GM21528 (cell line): ENCODE measurements at regions not wholly inside any gene's neighbourhood (a gene's known extent, or its start where the extent isn't known, plus 50 kb on each side); places are given as distances from the start of the nearest gene placed in this dataset.
"Not testable (repeated sequence)": the region's sequence is repeated elsewhere in the genome, so short reads cannot be mapped to it uniquely, and the experiment has no call there.

ENCODE experiments used
- ATAC-seq: cut with Tn5 transposase; IDR thresholded peaks from one replicate; pipeline ENCODE4 v1.9.1; 2021; ENCODE audit warnings: mild to moderate bottlenecking, moderate library complexity; ENCODE audit not compliant: unreplicated experiment, low FRiP score

GRCh38 chr10:9289811-9290210, 1235.3 kb downstream of the GATA3 start:
- no peak for ATAC-seq

GRCh38 chr10:9291081-9291480, 1236.6 kb downstream of the GATA3 start:
- no peak for ATAC-seq

GRCh38 chr10:9294132-9294663, 1239.7 kb downstream of the GATA3 start:
- ATAC-seq = peak; percentile 49

GRCh38 chr10:9294865-9295264, 1240.4 kb downstream of the GATA3 start:
- peak; percentile 91 for ATAC-seq

GRCh38 chr10:9296190-9296589, 1241.7 kb downstream of the GATA3 start:
- ATAC-seq = no peak

- ATAC-seq = no peak
These were observed 1243.1 kb downstream of the GATA3 start for GRCh38 chr10:9297580-9297979.

GRCh38 chr10:9299966-9300365, 1245.5 kb downstream of the GATA3 start:
- no peak for ATAC-seq

GRCh38 chr10:9301148-9301547, 1246.7 kb downstream of the GATA3 start:
- no peak for ATAC-seq

- ATAC-seq = no peak
These were observed 1247.1 kb downstream of the GATA3 start for GRCh38 chr10:9301554-9301953.

GRCh38 chr10:9302140-9302746, 1247.8 kb downstream of the GATA3 start:
- no peak for ATAC-seq

GRCh38 chr10:9305018-9305655, 1250.6 kb downstream of the GATA3 start:
- no peak for ATAC-seq

GRCh38 chr10:9311702-9312499, 1257.4 kb downstream of the GATA3 start:
- ATAC-seq = no peak

GRCh38 chr10:9315292-9315691, 1260.8 kb downstream of the GATA3 start:
- ATAC-seq = no peak

GRCh38 chr10:9331583-9332008, 1277.1 kb downstream of the GATA3 start:
- ATAC-seq = peak; percentile 72

GRCh38 chr10:9334270-9334669, 1279.8 kb downstream of the GATA3 start:
- no peak for ATAC-seq

GRCh38 chr10:9339716-9340115, 1285.2 kb downstream of the GATA3 start:
- ATAC-seq = no peak

- ATAC-seq = no peak
These were observed 1288.5 kb downstream of the GATA3 start for GRCh38 chr10:9342885-9343570.

- not testable (repeated sequence) for ATAC-seq
These were observed 1293.4 kb downstream of the GATA3 start for GRCh38 chr10:9347933-9348332.

- no peak for ATAC-seq
These were observed 1303.0 kb downstream of the GATA3 start for GRCh38 chr10:9357471-9357870.

GRCh38 chr10:9362721-9363120, 1308.2 kb downstream of the GATA3 start:
- ATAC-seq = no peak

GRCh38 chr10:9379183-9379582, 1324.7 kb downstream of the GATA3 start:
- ATAC-seq = no peak
